ENCODE measurements at regions not wholly inside any gene's neighbourhood (a gene's known extent, or its start where the extent isn't known, plus 50 kb on each side); places are given as distances from the start of the nearest gene placed in this dataset.

GRCh38 chr2:106975641-106976040 is 89.7 kb upstream of the ST6GAL2 start:
- Histone ChIP-seq H3K27ac (no peak overlapping the region), H3K9me3 (no peaks in the 10 kb centered on the region), H3K27me3 (no peaks in the 10 kb centered on the region), H3K4me3 (no peak overlapping the region), H3K36me3 (no peaks in the 10 kb centered on the region), H3K4me1 (no peaks in the 10 kb centered on the region)
- WGBS, 2 donors = 85 to 91% methylated on average over 1 of the region's 1 CpG
- DNase-seq (no peak), ATAC-seq (ENCODE audit: low FRiP score in 2 of 2) (no peak)
- TF ChIP-seq CTCF (IDR thresholded peaks at IDR 0.05) = no peak
- no peak for TF ChIP-seq EP300 (IDR thresholded peaks at IDR 0.05)
- TF ChIP-seq POLR2AphosphoS5 (IDR thresholded peaks at IDR 0.05) = no peak
- TF ChIP-seq POLR2A (IDR thresholded peaks at IDR 0.05) = no peak

GRCh38 chr2:106976548-106976947 is 90.6 kb upstream of the ST6GAL2 start:
- H3K4me3 ChIP-seq = no peak overlapping the region
- no peak overlapping the region for H3K27ac ChIP-seq
- WGBS, 2 donors = 78 to 84% methylated on average over 6 of the region's 6 CpGs
- no peaks in the 10 kb centered on the region for H3K9me3 ChIP-seq
- no peak for ATAC-seq (ENCODE audit: low FRiP score in 2 of 2)
- TF ChIP-seq POLR2AphosphoS5 (IDR thresholded peaks at IDR 0.05) (no peak), POLR2A (IDR thresholded peaks at IDR 0.05) (no peak), EP300 (IDR thresholded peaks at IDR 0.05) (no peak), CTCF (IDR thresholded peaks at IDR 0.05) (no peak)
- H3K36me3 ChIP-seq = no peaks in the 10 kb centered on the region
- DNase-seq = no peak
- H3K4me1 ChIP-seq = no peaks in the 10 kb centered on the region
- no peaks in the 10 kb centered on the region for H3K27me3 ChIP-seq

- no peaks in the 10 kb centered on the region for H3K36me3 ChIP-seq
- H3K27me3 ChIP-seq = no peaks in the 10 kb centered on the region
- no peaks in the 10 kb centered on the region for H3K9me3 ChIP-seq
- H3K4me3 ChIP-seq = no peak overlapping the region
- WGBS, 2 donors = 71 to 84% methylated on average over 3 of the region's 3 CpGs
- TF ChIP-seq EP300 (IDR thresholded peaks at IDR 0.05) = no peak
- TF ChIP-seq POLR2A (IDR thresholded peaks at IDR 0.05) = no peak
- no peak for TF ChIP-seq POLR2AphosphoS5 (IDR thresholded peaks at IDR 0.05)
- no peak for TF ChIP-seq CTCF (IDR thresholded peaks at IDR 0.05)
- no peak overlapping the region for H3K27ac ChIP-seq
- DNase-seq (no peak), ATAC-seq (ENCODE audit: low FRiP score in 2 of 2) (no peak)
- no peaks in the 10 kb centered on the region for H3K4me1 ChIP-seq
Observed at GRCh38 chr2:106977717-106978116, 91.8 kb upstream of the ST6GAL2 start.

- Histone ChIP-seq H3K27ac (no peak overlapping the region), H3K4me3 (no peak overlapping the region), H3K9me3 (no peaks in the 10 kb centered on the region), H3K36me3 (no peaks in the 10 kb centered on the region), H3K27me3 (no peaks in the 10 kb centered on the region), H3K4me1 (no peaks in the 10 kb centered on the region)
- ATAC-seq (ENCODE audit: low FRiP score in 2 of 2) (no peak), DNase-seq (no peak)
- 92 to 93% methylated on average over 13 of the region's 13 CpGs for WGBS, 2 donors
- TF ChIP-seq POLR2AphosphoS5 (IDR thresholded peaks at IDR 0.05) = no peak
- no peak for TF ChIP-seq CTCF (IDR thresholded peaks at IDR 0.05)
- no peak for TF ChIP-seq POLR2A (IDR thresholded peaks at IDR 0.05)
- TF ChIP-seq EP300 (IDR thresholded peaks at IDR 0.05) = no peak
Observed at GRCh38 chr2:106978647-106979046, 92.7 kb upstream of the ST6GAL2 start.

- WGBS, 2 donors = 79 to 88% methylated on average over 1 of the region's 1 CpG
Observed at GRCh38 chr2:106981491-106981890, 95.5 kb upstream of the ST6GAL2 start.

More at GRCh38 chr2:106981491-106981890, 95.5 kb upstream of the ST6GAL2 start:
- TF ChIP-seq POLR2AphosphoS5 (IDR thresholded peaks at IDR 0.05) (no peak), POLR2A (IDR thresholded peaks at IDR 0.05) (no peak), EP300 (IDR thresholded peaks at IDR 0.05) (no peak), CTCF (IDR thresholded peaks at IDR 0.05) (no peak)
- Histone ChIP-seq H3K4me1 (no peaks in the 10 kb centered on the region), H3K9me3 (no peaks in the 10 kb centered on the region), H3K27ac (no peak overlapping the region), H3K27me3 (no peaks in the 10 kb centered on the region), H3K4me3 (no peak overlapping the region), H3K36me3 (no peaks in the 10 kb centered on the region)
- no peak for DNase-seq
- no peak for ATAC-seq (ENCODE audit: low FRiP score in 2 of 2)

Data from upper lobe of left lung (tissue), 6 donors.